GM21825 (cell line): ENCODE measurements at regions not wholly inside any gene's neighbourhood (a gene's known extent, or its start where the extent isn't known, plus 50 kb on each side); places are given as distances from the start of the nearest gene placed in this dataset.

Source experiments
- ATAC-seq: cut with Tn5 transposase; IDR thresholded peaks from one replicate; pipeline ENCODE4 v1.9.1; 2021; ENCODE audit warnings: mild to moderate bottlenecking, moderate library complexity; ENCODE audit not compliant: unreplicated experiment

GRCh38 chr6:21807299-21808044 lies 213.9 kb downstream of the SOX4 start:
- ATAC-seq: no peak

GRCh38 chr6:21808045-21808470 lies 214.5 kb downstream of the SOX4 start:
- ATAC-seq: no peak

GRCh38 chr6:21808551-21809242 lies 215.1 kb downstream of the SOX4 start:
- ATAC-seq: no peak

DNA sequence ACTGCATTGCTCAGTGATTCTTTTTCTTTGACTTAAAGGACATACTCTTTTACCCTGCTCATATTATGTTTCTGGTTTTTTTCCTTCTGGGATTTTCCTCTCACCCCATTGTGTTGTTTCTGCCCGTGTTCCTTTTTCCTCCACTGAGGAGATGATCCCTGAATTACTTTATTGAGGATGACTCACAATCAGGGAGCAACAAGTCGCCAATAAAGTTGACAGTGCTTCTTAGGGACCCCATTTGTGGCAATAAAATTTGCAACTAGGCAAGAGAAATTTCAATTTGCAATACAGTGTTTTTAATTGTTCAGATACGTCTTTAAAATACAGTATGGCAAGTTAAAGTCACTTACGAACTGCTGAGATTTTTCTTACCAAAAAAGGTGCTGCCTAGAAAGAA lies 217.9 kb downstream of the SOX4 start:
- ATAC-seq: no peak

DNA sequence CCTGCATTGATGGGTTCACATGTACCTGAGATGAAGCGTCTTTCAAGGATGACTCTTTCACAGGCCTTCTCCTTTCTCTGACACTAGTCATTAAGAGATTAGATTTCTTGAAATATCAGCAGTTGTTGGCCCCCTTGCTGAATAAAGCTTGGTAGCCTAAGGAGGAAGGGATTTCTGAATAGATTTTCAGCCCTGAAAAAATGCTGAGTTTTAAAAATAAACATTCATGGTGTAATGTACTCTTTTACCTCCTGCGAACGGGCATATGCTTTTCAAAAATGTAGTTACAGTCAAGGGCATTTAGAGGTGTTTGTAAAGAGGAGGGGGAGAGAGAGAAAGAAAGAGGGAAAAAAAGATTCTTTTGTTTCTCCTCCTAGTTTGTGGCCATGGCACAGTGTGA lies 222.7 kb downstream of the SOX4 start:
- no peak for ATAC-seq

DNA sequence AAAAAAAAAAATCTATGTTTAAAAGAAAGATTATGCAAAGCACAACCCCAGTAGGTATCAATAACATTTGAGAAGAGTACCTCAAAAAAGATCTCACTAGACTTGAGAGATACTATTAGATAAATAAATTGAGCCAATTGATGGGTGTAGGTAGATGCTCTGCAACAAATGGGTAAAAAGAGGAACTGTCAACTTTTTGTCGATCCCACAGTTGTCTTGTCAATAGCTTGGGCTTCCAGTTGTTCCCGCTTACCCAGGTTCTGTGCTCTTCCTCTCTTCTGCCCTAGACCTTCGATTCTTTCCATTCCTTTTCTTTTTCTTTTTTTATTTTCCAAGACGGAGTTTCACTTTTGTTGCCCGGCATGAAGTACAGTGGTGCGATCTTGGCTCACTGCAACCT lies 226.9 kb downstream of the SOX4 start:
- no peak for ATAC-seq

DNA sequence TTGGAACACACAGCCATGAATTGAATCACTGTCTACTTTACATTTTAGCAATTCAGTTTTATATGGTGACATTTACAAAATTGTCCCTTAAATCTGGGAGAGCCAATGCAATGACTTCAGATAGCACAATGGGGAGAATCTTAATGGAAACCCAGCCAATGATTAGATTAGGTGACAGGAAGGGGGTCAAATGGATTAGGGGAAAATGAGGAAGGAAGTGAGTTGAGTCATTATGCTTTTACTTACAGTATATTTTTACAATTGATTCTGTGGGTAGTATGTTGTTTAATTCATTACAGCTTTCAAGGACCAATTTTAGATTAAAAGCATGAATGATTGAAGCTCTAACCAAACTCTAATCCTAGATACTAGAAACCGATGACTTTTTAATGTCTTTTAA lies 229.8 kb downstream of the SOX4 start:
- ATAC-seq: no peak

- no peak for ATAC-seq
Observed at GRCh38 chr6:21824431-21825177, 231.1 kb downstream of the SOX4 start.

DNA sequence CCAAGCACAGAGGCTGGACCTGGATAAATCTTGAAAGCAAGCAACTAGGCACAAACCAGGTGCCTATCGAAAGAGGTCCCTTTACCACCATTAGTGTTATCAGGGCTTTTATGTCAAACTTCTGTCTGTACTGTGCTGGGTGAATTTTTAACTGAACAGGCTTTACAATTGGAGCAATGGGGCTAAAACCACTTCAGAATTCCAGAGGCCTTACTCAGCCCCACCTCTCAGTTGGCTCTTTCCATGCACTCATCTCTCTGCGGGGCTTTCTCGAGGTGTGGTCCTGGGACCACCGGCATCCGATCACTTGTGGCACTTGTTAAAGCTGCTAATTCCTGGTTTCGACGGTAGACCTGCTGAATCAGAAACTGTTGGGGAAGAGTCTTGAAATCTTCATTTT lies 232.5 kb downstream of the SOX4 start:
- ATAC-seq: no peak

DNA sequence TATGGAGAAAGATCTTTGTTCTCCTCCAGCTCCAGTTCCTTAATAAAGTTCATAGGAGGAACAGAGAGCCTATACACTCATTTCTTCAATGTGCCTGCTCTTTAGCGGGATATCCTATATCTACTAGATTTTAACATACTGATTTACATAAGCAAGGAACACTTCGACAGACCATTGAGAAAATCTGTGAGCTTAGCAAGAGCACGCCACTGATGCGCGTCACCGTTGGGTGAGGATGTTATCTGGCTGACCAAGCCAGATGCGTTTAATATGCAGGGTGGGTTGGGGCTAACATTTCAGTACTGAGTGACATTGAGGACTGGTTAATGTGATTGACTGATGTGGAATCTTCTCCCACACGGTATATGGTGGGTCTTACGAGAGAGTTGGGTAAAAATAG lies 233.4 kb downstream of the SOX4 start:
- ATAC-seq: no peak

DNA sequence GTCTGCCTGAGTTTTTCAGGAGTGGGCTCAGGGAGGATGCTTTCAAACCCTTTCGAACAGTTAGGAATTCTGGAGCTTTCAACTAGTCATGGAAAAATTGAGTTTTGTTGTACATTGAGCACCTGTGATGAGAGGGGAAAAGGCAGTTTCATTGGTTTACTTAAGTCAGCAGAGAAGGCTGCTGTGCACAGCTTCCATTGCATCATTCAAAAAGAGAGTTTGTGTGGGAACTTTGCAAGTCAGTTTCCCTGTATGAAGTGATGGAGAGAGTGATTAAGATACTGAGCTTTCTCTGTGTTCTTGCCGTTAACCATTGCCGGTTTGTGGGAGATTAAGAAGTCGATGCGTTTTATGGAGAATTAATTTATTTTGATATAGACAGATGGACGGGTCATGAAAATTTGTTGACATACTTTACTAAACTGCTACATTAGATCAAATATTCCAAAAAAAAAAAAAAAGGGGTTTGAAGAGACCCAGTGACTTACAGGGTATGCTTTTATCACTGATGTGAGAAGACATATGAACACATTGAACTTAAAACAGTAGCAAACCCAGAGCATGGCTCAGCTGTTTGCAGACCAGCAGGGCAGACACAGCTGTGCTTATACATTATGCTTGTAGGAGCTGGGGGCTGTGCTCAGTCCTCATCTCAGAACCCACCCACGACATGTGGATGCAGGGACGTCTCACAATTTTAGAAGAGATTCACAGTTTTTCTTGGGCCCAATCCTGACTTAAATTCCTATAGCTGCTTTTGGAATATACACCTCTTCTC lies 234.1 kb downstream of the SOX4 start:
- ATAC-seq: no peak

DNA sequence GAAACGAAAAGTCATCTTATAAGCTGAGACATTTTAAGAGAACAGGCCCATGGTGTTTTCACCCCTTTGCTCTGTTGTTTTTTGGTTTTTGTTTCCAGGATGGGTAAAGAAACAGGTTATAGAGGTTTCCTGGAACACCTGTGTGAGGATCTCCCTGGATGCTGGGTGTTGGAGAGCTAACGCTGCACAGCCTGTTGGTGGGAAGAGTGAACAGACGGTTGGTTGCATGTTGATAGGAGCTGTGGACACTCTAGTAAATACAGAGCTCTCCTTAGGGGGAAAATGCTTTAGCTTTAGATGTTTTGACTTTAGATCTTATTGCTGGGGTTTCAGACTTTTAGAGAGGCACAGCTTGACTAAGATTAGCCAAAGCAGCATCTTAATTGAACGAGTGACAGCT lies 235.2 kb downstream of the SOX4 start:
- ATAC-seq: no peak

DNA sequence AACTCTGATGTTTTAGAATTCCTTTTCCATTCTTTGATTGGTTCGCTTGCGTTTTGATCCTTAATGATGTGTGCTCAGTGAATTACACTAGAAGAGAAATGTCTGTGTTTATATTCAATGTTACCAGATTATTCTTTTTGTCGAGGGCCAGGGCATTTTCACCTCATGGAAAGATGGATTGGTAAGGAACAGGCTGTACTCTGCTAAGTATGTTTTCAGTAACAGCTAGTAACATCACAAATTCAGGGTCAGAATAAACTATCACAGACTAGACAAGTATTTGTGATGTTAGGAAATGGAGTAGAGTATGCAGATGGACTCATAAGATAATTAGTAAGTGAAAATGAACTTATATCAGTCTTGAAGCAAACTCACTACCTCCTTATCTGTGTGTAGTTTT lies 235.6 kb downstream of the SOX4 start:
- ATAC-seq: no peak

DNA sequence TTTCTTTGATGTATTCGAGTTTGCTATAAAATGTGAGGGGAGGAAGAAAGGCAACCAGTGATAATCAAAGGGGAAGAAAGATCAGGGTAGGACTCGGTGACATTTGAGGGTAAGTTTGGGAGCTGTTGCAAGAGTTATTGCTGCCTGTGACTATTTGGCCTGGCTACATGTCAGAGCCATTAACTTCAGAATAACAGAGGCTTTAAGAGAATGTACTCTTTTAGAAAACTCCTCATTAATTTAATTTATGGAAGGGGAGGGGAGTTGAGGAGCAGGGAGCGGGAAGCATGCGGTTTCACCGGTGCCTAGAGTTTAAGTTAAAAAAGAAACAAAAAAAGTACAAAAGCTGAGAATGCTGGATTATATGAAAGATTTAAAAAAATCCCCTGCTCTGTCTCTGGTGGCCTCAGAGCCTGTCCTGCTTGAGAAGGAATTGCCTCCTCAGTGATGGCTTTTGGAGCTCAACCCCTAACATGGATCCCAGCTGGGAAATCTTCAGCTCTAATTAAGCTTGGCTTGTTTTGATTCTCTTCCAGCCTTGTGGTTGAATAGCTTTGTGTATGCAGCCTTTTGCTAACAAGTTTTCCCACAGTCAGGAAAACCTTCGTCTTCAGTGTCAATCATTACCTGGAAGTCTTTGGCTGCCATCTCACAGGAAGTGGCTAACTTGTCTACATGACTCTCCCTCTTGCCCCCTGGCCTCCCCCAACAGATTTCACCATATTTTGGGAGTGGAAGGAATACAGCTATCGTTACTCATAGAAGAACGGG lies 238.2 kb downstream of the SOX4 start:
- ATAC-seq: no peak

GRCh38 chr6:21836277-21836676 lies 242.7 kb downstream of the SOX4 start:
- no peak for ATAC-seq

DNA sequence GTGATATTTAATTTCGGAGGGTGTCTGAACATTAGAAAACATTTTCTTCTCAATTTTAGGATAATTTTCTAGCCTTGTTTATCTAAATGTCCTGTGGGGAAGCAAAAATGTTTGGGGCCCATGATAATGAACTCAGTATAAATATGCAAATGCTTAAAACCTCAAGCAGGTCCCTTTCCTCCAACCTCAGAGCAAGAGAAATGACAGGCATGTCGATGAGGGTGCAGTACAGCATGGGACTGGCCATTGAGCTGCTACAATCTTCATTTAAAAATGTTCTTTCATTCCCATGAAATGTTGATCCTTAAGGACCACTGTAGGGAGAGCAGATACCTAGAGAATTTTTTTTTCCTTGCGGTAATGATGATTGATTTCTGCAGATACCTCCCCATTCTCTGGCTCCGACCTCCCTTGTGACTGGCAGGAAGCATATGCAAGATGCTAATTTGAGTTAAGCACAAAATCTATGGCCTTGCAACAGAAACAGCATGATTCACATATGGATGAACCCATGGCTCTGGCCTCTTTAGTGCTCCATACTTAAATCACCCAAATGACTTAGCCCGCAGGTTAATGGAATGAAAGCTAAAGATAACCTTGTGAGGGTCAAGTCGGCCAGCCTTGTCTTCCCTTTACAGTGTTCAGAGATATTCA lies 243.3 kb downstream of the SOX4 start:
- no peak for ATAC-seq

DNA sequence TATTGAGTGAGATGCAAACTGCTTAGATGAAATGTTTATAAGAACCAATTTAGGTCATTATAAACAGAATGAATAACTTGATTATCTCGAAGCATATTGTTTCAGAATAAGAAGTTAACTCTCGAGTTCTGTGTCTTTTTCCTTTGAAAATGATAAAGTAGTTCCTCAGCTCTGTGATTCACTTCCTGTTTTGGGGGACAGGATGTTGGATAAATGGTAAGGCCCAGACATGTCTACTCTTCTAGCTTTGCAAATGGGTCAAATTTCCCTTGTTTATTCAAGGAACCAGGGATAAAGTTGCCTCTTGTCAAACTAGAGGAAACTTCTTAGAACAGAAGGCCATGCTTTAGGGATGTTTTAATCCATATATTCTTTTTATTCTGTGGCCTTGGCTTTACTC lies 246.9 kb downstream of the SOX4 start:
- no peak for ATAC-seq

GRCh38 chr6:21842875-21843645 lies 249.5 kb downstream of the SOX4 start:
- no peak for ATAC-seq
